HG02588 (cell line): ENCODE measurements at regions not wholly inside any gene's neighbourhood (a gene's known extent, or its start where the extent isn't known, plus 50 kb on each side); places are given as distances from the start of the nearest gene placed in this dataset.

Experiments used
- ATAC-seq: cut with Tn5 transposase; IDR thresholded peaks from one replicate; pipeline ENCODE4 v1.9.1; 2021; ENCODE audit warnings: mild to moderate bottlenecking, moderate library complexity; ENCODE audit not compliant: unreplicated experiment

DNA sequence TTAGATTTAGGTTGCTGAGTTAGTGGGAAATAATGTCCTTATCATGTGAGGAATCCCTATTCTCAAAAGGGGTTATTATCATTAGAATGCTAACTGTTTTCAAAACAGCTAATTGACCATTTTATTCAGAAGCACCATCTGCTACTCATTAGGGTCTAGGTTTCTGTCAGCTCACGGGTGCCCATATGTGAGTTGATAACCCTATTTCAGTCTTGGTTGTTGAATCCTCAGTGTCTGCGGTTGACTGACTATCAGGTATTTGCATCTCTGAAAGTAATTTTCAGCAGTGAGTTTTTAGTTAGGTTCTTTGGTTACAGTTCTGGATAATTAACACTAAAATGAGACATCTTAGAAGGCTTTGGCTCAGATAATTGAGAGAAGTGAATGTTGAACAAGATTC lies 1404.0 kb downstream of the AACS start:
- no peak for ATAC-seq

DNA sequence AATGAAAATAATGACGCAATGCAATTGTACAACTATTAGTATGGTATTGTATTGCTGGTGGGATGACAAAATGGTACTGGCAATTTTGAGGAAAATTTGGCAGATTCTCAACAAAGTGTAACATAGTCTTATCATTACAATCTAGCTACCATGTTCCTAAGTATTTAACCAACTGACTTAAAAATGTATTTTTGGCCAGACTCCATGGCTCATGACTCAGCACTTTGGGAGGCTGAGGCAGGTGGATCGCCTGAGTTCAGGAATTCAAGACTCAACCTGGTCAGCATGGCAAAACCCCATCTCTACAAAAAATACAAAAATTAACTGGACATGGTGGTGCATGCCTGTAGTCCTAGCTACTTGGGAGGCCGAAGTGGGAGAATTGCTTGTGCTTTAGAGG lies 1409.5 kb downstream of the AACS start:
- no peak for ATAC-seq

DNA sequence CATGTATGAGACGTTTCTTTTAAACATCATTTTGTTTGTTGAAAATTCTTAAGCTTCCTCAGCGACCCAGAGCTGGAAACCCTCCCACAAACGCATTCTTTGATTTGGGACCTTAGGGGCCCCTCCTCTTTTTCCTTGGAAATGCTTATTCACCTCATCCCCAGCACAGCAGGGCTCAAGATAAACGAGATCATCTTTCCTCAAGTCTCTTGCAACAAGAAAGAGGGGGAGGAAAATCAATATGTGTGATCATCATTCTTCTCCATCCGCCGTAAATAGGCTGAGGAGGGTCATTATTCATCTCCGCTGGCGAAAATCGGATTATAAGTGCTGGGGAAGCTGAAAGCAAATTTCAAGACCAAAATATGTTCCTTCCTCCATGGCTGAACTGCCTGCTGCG lies 1415.2 kb downstream of the AACS start:
- no peak for ATAC-seq

DNA sequence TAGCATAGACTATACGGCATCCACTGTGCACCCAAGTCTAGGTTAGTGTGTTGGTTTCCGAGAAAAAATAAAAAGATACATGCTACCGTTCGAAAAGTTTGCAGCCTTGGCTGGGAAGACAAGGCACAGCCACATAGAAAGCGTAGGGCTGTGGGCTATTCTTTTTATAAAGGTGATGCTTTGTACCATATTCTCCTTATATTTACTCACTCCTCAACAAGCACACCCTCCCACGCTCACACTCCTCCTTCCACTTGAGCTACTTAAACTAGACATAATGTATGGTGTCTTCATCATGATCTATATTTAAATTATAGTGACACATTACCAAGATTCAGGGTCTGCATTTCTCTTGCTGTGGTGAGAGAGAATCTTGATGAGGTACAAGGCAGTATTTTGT lies 1416.5 kb downstream of the AACS start:
- ATAC-seq = no peak

DNA sequence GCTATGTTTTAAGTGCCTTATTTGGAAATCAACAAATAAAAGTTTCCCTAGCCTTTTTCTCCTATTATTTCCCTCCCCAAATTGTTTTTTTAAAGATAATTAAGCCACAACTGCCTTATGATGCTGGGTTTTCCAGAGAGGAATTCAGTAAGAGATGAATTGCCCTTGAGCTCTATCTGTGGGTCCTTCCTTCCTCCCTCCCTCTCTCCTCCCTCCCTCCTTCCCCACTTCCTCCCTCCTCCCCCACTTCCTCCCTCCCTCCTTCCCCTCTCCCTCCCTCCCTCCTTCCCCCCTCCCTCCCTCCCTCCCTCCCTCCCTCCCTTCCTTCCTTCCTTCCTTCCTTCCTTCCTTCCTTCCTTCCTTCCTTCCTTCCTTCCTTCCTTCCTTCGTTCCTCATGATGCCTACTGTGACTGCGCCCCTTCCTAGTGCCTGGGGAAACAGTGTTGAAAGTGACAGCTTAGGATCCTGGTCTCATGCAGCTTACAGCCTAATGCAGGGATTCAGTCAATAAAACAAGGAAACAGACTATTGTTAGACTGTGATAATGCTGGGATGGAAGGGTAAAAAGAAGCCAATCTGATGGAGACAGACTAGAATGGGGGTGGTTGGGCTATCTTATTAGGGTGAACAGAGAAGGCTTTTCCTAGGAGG lies 1417.1 kb downstream of the AACS start:
- ATAC-seq = no peak

DNA sequence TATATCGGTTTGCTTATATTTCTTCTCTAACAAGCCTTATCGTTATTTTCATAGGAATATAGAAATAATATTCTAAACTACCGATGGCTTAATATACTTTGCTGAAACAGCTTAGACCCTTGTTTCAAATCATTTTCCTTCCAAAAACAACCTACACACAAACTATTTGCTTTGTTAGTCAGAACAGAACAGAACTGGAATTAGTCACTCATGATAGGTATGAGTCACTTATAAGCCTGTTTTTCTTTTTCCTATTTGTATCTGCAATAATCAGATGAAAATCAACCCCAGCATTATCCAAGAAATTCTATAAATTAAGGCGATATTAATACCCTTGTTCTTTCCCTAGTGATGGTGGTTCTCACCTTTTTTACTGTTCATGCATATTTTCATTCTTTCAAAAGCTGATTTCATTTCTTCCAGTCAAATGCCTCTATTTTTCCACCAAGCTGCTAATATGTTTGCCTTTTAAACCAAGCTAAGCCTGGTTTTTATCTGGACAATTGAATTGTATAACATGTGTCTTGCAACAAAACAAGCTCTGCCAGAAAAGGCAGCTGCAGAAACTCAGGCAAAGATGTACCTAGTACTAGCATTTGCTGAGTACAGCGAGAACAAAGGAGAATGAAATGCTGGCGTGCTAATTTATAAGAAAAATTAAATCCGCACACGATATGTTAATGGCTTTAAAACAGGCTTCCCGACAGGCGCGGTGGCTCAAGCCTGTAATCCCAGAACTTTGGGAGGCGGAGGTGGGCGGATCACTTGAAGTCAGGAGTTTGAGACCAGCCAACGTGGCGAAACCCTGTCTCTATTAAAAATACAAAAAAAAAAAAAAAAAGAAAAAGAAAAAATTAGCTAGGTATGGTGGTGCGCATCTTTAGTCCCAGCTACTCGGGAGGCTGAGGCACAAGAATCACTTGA lies 1418.2 kb downstream of the AACS start:
- no peak for ATAC-seq

DNA sequence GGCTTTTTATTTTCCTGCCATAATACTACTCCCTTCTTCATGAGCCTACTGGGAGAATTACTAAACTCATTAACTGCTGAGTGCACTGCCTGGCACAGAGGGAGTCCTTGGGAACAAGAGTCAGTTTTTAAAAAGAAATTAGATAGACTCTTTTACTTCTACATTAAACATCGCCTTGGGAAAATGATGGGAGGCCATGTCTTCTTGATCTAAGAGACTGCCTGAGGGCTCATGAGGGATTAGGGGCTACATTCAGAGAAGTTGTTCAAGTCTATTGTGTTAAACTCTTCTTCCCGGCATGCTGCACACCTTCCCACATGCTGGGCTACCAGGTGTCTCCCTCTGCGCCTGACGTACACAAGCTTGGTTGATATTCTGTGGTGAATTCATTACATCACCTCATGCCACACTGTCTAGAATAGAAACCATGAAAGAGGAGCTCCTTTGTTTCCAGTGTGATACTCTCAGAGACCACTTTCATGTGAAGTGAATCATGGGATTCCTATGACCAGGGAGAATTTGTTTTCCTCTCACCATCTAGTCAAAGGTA lies 1422.3 kb downstream of the AACS start:
- ATAC-seq = no peak

DNA sequence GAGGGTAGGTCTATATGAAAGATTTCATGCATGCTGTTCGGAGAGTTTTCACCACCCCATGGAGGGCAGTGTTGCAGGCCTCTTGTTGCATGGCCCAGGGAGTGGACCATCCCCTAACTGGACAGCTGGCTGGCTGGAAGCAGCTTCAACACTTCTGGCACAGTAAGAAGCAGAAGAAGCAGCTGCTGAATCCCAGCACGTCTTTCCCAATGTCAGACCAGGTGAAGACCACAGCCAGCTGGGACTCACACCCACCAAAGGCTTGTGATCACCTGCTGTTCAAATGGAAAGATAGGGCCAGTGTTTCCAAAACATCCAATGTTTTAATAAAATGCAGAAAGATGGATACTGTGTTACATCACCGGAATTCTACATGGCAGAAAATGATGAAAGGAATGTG lies 1423.6 kb downstream of the AACS start:
- ATAC-seq = no peak

DNA sequence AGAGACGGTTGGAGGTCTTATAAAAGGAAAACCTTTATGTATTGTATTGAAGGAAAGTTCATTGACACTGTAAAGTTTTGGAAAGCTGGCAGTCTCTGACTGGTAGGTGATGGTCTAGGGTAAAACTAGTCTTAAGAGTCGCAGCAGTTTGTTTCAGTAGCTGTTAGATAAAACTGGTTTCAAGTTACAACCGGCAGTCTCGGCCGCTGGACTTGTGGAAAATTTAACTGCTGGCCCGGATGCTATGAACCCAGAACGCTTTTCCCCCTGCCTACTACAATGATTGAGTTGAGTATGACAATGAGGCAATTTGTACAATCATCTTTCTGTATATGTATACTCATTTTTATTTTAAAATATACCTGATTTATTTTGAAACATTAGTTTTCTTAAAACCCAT lies 1426.9 kb downstream of the AACS start:
- no peak for ATAC-seq

DNA sequence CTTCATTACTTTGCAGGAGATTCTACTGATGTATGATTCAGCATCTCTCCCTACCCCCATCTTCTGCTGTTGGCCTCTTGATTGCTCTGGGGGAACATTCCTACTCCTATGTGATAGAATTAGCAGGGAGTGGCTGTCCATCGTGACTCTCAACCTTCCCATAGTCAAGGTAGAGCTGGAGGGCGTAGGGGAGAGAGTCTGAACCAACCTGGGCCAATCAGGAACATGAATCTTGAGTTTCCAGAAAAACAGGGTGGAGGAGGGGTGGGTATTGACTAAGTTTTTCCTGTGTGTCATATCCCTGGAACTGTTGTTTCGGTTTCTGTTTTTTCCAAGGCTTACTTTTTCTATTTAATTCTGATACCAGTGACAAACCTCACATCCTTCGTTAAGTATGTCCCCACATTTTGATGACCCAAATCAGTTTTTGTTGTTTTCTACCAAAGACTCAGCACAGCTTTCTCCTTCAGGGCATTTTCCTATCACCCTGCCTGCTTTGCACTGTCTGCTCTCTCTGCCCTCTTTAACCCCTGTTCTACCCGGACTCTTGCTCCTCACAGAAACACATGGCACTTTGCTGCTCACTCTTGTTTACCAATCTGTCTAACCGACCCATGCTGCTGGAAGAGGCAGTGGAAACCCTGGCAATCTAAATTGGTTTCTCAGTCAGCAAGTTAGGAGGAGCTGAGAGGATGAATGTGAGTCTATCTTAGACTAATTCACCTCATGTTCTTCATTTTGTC lies 1428.3 kb downstream of the AACS start:
- no peak for ATAC-seq

DNA sequence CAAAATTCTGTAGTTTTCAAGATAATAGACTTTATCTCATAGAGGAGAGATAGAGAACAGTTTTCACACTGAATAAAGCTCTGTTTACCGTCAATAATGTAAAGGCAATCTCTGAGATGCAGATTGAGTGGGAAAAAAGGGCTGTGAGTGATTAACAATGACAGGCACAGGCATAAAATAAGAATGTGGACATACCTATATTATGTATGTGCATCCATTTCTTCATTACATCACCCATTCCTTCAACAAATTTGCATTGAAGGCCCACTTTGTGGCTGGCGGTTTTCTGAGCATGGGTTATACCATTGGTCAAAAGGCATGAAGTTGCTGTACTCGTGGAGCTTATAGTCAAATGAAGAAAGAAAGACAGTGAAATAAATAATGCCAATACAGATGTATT lies 1431.0 kb downstream of the AACS start:
- no peak for ATAC-seq

DNA sequence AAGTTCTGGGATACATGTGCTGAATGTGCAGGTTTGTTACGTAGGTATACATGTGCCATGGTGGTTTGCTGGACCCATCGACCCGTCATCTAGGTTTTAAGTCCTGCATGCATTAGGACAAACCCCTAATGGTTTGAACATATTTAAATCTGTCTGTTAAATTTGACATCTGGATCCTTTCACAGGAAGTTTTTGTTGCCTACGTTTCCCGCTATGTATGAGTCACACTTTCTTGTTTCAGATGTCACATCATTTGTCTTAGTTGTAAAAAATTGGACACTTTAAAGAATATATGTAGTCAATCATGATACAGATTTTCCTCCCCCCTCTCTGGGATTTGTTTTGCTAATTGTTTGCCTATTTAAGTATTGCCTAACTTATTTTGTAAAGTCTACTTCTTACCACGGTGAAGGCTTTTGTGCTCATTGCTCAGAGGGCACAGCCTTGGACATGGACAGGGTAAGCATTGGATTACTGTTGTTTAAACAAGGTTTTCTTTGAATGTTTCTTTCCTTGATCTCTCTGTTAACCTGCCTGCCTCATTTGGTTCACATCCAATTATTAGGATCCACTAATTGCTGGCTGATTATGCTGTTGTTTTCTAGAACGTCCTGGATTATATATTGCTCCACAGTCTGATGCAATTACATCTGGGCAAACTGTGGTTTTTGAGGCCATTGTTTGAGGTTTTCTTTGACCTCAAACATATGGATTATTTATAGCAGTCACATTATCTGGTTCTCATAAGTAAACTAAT lies 1441.4 kb downstream of the AACS start:
- no peak for ATAC-seq

DNA sequence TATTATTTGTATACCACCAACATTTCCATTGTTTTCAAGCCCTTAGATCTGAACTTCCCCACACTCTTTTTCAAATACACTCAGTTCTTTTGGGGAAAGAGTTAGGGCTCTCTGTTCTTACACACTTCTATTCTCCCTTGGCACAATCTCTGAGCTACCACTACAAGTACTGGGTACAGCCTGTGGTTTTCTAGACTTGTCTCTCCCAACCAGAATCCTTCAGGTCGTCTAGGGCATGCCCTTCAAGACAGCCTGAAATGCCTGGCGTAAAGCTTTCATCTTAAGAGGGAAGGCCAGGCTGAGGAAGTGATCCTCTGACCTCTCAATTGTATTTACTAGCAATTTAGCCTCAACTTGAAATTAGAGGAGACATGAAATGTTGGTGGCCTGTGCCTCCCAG lies 1442.0 kb downstream of the AACS start:
- ATAC-seq = no peak

DNA sequence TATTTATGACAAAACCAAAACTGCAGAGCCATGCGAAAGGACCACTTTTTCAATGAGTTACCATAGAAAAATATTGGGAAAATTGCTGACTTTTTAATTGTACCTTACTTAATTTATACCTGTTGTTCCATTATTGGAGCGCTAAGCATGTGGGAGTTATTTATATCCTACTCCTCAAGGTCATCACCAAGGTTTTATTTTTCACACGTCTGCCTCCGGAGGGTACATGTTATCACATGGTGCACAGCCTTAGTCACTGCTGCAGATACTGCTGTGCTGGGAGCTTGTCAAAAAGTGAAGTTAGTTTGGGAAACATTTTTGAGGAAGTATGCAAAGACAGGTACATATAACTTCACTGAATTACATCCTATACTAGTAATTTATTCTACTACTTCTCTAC lies 1444.3 kb downstream of the AACS start:
- no peak for ATAC-seq

DNA sequence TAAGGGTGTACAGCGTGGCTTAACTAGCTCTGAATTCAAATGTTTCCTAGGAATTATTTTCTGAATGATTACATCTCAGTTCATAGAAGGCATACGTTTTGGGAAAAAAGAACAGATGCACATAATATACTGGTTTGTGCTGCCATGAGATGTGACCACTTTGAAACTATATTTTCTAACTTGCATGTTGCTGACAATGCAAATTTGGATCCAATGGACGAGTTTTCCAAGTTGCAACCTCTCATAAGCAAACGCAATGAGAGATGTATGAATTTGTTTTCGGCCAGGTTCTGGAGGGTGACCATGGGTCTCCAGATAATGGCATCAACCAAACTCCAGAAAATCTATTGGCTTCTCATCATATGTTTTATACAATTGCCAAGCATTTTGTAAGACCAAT lies 1445.4 kb downstream of the AACS start:
- ATAC-seq = no peak

DNA sequence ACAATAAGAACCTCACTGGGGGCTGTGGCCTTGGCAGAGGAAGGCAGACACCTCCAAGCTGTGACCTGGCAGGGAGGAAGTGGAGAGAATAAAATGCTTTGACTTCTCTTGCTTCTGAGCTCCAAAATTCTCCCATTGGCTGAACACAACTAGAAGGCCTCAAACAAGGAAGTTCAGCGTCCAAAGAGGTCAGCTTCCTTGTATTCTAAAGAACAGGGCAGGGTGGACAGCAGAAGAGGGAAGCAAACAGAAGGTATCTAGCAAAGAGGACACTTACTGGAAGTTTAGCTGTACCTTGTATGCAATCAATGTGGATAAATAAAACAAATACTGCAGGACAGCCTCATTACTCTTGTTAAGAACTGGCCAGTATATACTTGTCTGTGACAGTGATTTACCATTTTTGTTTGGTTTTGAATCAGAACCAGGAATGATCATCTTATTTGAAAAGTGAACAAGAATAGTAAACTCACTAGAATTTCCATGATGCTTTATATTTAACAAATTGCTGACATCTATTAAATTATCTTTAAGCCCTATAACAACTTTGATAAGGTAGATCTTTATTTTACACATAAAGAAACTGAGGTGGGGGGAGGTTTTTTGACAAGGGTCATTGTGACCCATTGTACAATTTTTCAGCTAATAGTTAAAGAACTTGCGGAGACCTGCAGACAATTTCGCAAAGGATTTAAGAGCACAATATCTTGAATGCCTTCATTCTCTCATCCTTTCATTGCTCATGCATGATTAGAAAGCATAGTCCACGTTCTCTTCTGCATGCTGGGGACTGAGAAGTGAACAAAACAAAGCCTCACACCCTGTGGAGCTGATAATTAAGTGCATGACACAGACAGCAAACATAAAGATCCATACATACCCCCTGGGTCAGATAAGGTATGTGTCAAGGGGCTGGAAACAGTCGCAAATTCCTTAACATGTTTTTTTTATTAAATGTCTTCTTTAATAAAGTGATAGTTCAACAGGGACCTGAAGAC lies 1448.0 kb downstream of the AACS start:
- no peak for ATAC-seq

DNA sequence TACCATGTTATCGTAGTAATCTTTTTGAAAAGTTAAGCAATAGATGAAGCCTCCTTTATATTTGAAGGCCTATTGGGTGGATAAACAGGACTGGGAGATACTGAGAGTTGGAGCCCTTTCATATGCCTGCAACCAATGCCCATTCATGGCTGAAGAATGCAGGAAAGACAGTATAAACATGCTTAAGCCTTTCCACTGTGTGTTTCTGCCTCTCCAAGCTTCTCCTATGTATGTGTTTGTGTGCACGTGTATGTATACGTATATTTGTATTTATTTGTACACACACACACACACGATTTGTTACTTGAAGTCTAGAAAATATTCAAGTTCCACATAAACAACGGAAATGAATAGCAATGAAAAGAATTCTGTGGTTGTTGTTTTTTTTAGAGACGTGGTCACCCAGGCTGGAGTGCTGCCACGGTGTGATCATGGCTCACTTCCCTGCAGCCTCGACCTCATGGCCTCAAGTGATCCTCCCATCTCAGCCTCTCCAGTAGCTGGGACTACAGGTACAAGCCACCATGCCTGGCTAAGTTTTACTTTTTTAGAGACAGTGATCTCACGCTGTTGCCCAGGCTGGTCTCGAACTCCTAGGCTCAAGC lies 1453.5 kb downstream of the AACS start:
- no peak for ATAC-seq

DNA sequence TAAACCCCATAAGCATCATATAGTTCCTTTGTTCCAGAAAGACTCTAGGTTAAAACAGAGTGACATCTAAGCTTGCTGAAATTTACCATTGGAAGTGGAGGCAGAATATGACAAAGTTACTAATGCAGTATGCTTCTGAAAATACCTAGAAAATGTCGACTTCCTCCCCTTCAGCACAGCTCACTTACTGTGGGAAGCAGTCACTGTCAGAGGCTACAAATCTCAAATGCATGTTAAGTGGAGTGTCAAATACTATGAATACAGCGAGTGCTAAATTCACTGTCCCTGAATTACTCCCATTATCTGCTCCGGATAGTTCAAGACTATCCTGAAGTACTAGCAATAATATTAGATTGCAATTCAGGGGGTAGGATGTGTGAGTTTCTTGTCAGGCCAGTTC lies 1454.6 kb downstream of the AACS start:
- ATAC-seq = no peak

DNA sequence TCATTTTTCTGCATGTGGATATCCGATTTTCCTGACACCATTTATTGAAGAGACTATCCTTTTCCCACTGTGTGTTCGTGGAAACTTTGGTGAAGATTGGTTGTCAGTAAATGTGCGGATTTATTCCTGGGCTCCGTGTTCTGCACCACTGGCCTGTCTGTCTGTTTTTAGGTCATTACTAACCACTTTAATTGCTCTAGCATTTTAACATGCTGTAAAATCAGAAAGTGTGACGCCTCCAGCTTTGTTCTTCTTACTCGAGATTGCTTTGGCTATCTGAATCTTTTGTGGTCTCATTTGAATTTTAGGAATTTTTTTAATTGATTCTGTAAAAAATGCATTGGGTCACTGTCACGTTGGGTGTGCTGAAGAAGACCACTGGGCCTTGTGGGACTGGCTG lies 1458.7 kb downstream of the AACS start:
- no peak for ATAC-seq
